Fibroblast of mammary gland (primary cell): ENCODE measurements at regions not wholly inside any gene's neighbourhood (a gene's known extent, or its start where the extent isn't known, plus 50 kb on each side); places are given as distances from the start of the nearest gene placed in this dataset.

Experiments used
- DNase-seq: peaks from one replicate; pipeline ENCODE4 v3.0.0-alpha.2; 2010; ENCODE audit warnings: low read depth
- H3K4me3 ChIP-seq: 2 replicates; pipeline ENCODE4 v1.5.1; 2011; ENCODE audit warnings: low read depth, mild to moderate bottlenecking, low read length, moderate library complexity; ENCODE audit not compliant: control insufficient read depth
- TF ChIP-seq, protein P1 (sequence below): conservative IDR thresholded peaks from 2 replicates; pipeline ENCODE4 v1.5.1; 2011; ENCODE audit warnings: low read depth, low read length, inconsistent platforms; ENCODE audit not compliant: control insufficient read depth, insufficient read depth

DNA sequence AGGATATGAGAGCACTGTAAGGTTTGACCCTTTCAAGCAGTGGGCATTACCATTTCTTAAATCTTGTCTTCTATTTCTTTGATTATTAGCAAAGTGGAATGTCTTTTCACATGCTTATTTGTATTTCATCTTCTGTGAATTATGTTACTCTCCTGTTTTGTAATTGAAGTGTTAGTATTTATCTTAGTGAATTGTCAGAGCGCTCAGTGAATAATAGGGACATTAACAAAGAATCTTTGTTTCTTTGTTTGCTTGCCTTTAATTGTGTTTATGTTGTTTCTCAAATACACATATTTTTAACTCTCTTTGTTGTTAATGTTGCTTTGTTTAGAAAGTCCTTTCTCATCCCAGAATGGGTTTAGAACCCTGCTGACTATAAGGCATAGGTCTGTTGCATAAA, 259.3 kb downstream of the RRAGC start:
- no peak overlapping the region for H3K4me3 ChIP-seq
- TF ChIP-seq, protein P1, sequence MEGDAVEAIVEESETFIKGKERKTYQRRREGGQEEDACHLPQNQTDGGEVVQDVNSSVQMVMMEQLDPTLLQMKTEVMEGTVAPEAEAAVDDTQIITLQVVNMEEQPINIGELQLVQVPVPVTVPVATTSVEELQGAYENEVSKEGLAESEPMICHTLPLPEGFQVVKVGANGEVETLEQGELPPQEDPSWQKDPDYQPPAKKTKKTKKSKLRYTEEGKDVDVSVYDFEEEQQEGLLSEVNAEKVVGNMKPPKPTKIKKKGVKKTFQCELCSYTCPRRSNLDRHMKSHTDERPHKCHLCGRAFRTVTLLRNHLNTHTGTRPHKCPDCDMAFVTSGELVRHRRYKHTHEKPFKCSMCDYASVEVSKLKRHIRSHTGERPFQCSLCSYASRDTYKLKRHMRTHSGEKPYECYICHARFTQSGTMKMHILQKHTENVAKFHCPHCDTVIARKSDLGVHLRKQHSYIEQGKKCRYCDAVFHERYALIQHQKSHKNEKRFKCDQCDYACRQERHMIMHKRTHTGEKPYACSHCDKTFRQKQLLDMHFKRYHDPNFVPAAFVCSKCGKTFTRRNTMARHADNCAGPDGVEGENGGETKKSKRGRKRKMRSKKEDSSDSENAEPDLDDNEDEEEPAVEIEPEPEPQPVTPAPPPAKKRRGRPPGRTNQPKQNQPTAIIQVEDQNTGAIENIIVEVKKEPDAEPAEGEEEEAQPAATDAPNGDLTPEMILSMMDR = no peak
- no peak for DNase-seq

DNA sequence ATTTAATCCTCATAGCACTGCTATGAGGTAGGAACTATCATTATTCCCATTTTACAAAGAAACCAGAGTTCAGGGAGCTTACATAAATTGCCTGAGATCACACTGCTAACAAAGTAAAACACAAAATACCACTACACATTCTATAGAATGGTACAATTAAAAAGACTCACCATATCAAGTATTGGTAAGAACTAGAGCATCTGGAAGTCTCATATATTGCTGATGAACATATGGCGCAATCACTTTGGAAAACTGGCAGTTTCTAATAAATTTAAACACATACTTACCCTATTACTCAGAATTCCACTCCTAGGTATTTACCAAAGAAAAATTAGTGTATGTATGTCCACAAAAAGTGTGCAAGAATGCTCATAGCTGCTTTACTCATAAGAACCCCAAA, 261.5 kb downstream of the RRAGC start:
- TF ChIP-seq, protein P1 = no peak
- DNase-seq = no peak
- no peak overlapping the region for H3K4me3 ChIP-seq

DNA sequence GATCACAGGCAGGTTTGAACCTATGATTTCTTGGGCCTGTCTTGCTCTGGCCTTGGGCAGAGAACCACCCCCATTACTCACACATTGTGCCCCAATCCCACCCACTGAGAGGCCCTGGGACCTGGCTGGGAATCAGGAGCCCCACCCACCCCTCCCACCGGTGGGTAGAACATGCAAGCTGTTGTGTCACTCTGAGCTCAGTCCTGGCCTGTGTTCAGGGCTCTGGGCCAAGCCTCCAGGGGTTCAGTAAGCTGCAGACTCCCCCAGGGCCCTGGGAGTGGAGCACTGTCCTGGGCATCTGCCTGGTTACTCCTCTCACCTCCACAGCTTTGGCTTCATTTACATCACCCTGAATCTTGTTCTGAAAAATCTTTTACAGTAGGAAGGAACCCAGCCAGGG, 270.5 kb downstream of the RRAGC start:
- TF ChIP-seq, protein P1 = no peak
- no peak overlapping the region for H3K4me3 ChIP-seq
- peak; percentile 14 for DNase-seq

DNA sequence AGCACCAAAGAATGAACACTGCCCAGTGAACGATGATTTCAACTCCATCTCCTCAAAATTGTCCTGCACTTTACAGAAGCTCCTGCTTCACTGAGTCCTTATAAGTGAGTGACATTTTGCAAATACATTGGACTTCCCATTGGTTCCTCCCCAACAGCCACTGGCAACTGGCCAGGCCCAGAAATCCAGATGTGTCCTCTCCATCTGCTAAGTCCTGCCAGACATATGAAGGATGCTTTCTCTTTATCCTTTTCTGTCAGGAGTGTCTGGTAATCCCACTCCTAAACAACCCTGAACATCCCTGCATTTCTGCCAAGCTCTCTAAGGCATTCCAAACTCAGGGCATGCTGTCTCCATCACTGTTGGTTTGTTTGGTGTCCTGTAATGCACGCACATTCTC, 271.8 kb downstream of the RRAGC start:
- no peak overlapping the region for H3K4me3 ChIP-seq
- TF ChIP-seq, protein P1 = no peak
- no peak for DNase-seq

DNA sequence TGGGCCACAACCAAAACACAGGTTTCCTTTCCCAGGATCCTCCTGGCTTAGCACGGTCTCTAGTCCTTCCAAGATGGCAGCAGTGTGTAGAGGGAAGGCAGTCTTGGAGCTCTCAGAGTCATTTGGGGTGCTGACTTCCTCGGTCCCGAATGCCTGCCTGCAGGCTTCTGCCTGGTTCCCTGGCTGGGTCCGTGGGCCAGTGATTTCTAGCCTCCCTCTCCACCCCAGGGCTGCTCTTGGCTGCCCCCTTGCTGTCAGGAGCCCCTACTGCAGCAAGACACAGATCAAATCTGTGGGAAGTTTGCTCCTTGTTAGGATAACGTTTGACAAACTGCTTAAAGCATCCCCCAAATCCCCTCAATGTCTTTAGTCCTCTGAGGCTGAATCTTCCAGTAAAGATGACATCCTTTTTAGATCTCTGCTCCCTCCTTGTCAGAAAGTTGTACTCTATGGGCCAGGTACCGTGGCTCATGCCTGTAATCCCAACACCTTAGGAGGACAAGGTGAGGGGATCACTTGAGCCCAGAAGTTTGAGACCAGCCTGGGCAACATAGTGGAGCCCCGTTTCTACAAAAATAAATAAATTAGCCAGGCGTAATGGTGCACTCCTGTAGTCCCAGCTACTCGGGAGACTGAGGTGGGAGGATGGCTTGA, 272.5 kb downstream of the RRAGC start:
- no peak overlapping the region for H3K4me3 ChIP-seq
- TF ChIP-seq, protein P1 = peak; percentile 44
- no peak for DNase-seq

DNA sequence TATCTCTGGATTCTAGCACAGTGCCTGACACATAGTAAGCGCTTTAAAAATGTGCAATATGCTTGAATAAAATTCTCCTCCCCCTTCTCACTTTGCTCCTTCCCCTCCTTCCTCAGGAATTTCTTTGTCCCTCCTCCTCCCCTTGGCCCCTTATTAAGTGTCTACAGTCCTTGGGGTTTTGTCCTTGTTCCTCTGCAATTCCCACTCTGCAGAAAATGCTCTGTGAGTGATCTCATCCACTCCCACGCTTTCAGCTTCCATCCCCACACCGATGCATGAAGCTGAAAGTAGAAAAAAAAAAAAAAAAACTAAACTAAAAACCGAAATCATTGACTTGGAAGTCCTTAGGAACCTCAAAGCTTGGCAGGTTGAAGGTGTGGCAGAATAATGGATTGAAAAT, 273.6 kb downstream of the RRAGC start:
- TF ChIP-seq, protein P1 = no peak
- no peak for DNase-seq
- no peak overlapping the region for H3K4me3 ChIP-seq

DNA sequence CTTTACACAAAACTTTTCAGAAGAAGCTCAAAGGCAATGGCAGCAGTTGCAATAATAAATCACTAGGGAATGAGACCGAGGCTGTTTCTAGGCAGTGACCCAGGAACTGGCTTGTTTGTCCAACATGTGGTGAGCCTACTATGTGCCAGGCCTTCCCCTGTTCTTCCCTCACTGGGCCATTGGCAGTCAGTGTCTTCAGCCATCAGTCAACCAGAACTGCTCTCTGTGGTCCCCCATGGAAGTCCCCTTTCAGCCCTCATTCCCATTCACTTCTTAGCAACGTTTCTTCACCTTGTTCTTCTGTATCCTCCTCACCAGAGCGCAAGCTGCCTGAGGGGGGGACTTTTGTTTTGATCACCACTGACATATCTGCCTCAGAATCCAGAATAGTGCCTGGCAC, 274.1 kb downstream of the RRAGC start:
- no peak overlapping the region for H3K4me3 ChIP-seq
- DNase-seq = no peak
- TF ChIP-seq, protein P1 = no peak
